Peyer's patch (tissue), 4 donors: ENCODE measurements at regions not wholly inside any gene's neighbourhood (a gene's known extent, or its start where the extent isn't known, plus 50 kb on each side); places are given as distances from the start of the nearest gene placed in this dataset.

Experiments
- DNase-seq, 3 donors: peaks; one replicate each; pipeline ENCODE4 v3.0.0-alpha.2; 2017 to 2019
- H3K27ac ChIP-seq, 4 donors: fragments of 200-600 bp; sonication (generic); one replicate each; pipeline ENCODE4 v1.5.1; 2016 to 2019
- H3K27me3 ChIP-seq, 2 donors: fragments of 200-600 bp; sonication (generic); one replicate each; pipeline ENCODE4 v1.5.1; 2019
- H3K36me3 ChIP-seq, 3 donors: fragments of 200-600 bp; sonication (generic); one replicate each; pipeline ENCODE4 v1.5.1; 2016 to 2019
- H3K4me1 ChIP-seq, 4 donors: fragments of 200-600 bp; sonication (generic); one replicate each; pipeline ENCODE4 v1.5.1; 2016 to 2019
- H3K4me3 ChIP-seq, 4 donors: fragments of 200-600 bp; sonication (generic); 1 replicate in 3 of 4; 2 replicates in 1 of 4; pipeline ENCODE4 v1.5.1; 2016 to 2019; ENCODE audit warnings: mild to moderate bottlenecking in 1 of 4
- H3K9me3 ChIP-seq, 4 donors: fragments of 200-600 bp; sonication (generic); one replicate each; pipeline ENCODE4 v1.5.1; 2016 to 2019; ENCODE audit warnings: mild to moderate bottlenecking in 1 of 4
- POLR2A ChIP-seq, 2 donors: fragments of 450-650 bp; IDR thresholded peaks; one replicate each; pipeline ENCODE4 v1.5.1; 2017; ENCODE audit warnings: antibody characterized with exemption in 2 of 2, mild to moderate bottlenecking in 2 of 2, moderate library complexity in 2 of 2
- TF ChIP-seq, protein P1 (sequence below), 6 experiments: fragments of 450-650 bp in 4 of 6; fragments of 200-600 bp in 2 of 6; sonication (generic) in 1 of 6; IDR thresholded peaks; one replicate each; pipeline ENCODE4 v1.5.1; 2017 to 2019; ENCODE audit warnings: antibody characterized with exemption in 6 of 6, mild to moderate bottlenecking in 3 of 6, moderate library complexity in 1 of 6

DNA sequence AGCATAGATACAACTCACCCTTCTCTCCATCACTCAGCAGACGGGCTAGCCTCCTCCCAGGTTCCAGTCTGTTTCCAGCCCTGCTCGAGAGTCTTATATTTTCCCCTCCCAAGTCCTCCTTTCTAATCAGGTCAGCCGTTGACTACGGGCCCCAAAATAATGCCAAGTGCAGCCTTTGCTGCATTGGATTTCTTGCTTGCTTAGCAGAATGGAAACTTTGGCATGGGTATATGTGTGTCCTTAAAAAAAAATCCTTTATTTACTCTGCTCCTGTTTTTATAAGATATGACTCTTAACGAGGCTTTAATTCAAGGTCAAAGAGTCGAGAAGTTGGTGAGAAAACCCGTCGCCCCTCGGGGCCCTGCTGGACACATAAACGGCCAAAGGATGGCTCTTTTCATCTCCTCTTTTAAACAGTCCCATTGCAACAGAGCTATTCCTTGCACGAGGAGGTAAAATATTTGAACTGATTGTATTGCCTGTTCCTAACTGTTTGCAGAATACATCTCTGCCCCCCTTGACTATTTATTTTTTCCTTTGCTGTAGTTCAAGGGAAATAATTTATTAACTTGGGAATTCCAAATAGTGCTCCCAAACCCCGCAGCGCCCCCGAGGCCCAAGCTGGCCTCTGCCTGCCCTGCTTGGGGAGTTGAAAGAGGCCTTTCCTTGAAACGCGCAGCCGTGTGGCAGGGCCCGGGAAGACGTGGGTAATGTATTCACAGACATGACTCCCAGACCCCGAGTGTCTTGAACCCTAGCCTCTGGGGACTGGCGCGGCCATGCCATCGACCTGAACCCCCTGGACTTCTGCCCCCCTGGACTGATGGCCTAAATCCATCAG is 156.5 kb upstream of the MYL2 start:
- DNase-seq: no peak
- TF ChIP-seq, protein P1, sequence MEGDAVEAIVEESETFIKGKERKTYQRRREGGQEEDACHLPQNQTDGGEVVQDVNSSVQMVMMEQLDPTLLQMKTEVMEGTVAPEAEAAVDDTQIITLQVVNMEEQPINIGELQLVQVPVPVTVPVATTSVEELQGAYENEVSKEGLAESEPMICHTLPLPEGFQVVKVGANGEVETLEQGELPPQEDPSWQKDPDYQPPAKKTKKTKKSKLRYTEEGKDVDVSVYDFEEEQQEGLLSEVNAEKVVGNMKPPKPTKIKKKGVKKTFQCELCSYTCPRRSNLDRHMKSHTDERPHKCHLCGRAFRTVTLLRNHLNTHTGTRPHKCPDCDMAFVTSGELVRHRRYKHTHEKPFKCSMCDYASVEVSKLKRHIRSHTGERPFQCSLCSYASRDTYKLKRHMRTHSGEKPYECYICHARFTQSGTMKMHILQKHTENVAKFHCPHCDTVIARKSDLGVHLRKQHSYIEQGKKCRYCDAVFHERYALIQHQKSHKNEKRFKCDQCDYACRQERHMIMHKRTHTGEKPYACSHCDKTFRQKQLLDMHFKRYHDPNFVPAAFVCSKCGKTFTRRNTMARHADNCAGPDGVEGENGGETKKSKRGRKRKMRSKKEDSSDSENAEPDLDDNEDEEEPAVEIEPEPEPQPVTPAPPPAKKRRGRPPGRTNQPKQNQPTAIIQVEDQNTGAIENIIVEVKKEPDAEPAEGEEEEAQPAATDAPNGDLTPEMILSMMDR (IDR thresholded peaks at IDR 0.05): no peak
- no peak for TF ChIP-seq POLR2A (IDR thresholded peaks at IDR 0.05)

DNA sequence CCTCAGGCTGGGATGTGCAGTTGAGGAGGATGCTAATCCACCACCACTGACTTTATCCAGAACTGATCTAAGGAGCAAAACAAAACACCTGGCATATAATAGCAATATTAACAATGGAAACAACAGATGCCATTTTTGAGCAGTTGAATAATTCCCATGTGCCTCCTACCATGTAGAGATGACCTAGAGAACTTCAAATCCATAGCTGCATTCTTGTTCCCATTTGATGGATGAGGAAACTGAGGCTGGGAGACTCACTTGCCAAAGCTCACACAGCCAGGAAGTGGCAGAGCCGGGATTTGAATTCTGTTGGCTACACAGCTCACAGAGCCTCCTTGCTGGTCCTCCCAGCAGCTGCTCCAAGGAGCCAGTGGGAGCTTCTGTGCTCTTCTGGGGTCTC is 155.8 kb upstream of the MYL2 start:
- no peak overlapping the region for H3K27ac ChIP-seq
- TF ChIP-seq POLR2A (IDR thresholded peaks at IDR 0.05): no peak
- TF ChIP-seq, protein P1 (IDR thresholded peaks at IDR 0.05): no peak
- H3K36me3 ChIP-seq: no peaks in the 10 kb centered on the region

More for the DNA sequence above, 156.5 kb upstream of the MYL2 start:
- no peaks in the 10 kb centered on the region for H3K9me3 ChIP-seq
- no peak overlapping the region for H3K4me3 ChIP-seq
- H3K36me3 ChIP-seq: no peaks in the 10 kb centered on the region
- H3K27ac ChIP-seq: no peak overlapping the region
- no peaks in the 10 kb centered on the region for H3K27me3 ChIP-seq
- H3K4me1 ChIP-seq: no peaks in the 10 kb centered on the region

DNA sequence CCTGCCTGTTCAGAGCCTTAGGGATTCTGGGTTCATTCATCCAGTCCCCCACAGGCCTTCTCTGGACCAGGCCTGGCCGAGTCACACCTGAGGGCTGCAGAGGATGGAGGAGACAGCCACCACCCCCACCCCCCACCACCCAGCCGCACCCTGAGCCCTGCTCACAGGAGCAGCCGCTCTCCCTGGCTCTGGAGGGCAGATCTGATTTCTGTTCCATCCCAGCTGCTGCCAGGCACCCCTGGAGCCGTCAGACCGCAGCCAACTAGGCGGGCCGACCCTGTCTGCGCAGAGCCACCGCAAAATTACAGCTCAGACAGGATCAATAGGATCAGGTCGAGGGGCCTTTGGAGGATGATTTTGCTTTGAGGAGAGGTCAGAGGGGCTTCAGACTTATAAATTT is 154.6 kb upstream of the MYL2 start:
- no peaks in the 10 kb centered on the region for H3K27me3 ChIP-seq
- TF ChIP-seq POLR2A (IDR thresholded peaks at IDR 0.05): no peak
- TF ChIP-seq, protein P1 (IDR thresholded peaks at IDR 0.05): no peak
- no peak for DNase-seq
- H3K27ac ChIP-seq: no peak overlapping the region
- no peaks in the 10 kb centered on the region for H3K9me3 ChIP-seq
- H3K4me3 ChIP-seq: no peak overlapping the region
- no peaks in the 10 kb centered on the region for H3K4me1 ChIP-seq
- no peaks in the 10 kb centered on the region for H3K36me3 ChIP-seq

More for the DNA sequence above, 155.8 kb upstream of the MYL2 start:
- no peaks in the 10 kb centered on the region for H3K4me1 ChIP-seq
- H3K4me3 ChIP-seq: no peak overlapping the region
- no peak for DNase-seq
- H3K27me3 ChIP-seq: no peaks in the 10 kb centered on the region
- H3K9me3 ChIP-seq: no peaks in the 10 kb centered on the region

DNA sequence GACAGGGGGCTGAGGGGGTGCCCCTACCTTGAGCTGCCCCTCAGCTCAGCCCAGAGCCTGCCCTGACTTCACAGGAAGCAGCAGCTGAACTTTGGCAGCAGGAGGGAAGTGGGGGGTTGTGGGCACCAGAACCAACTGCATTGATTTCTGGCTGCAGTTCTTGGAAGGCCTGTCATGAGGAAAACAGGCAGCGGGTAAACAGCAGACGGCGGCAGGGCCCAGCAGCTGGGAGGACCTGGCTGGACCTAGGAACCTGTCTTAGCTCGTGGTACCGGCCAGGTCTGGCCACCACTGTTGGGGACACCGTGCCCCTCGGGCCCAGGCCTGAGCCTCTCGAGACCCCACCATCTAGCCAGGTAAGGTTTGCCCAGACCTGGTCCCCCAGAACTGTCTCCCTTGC is 154.2 kb upstream of the MYL2 start:
- DNase-seq: no peak
- no peaks in the 10 kb centered on the region for H3K27me3 ChIP-seq
- H3K4me3 ChIP-seq: no peak overlapping the region
- no peaks in the 10 kb centered on the region for H3K36me3 ChIP-seq
- H3K9me3 ChIP-seq: no peaks in the 10 kb centered on the region
- TF ChIP-seq POLR2A (IDR thresholded peaks at IDR 0.05): no peak
- TF ChIP-seq, protein P1 (IDR thresholded peaks at IDR 0.05): no peak
- H3K27ac ChIP-seq: no peak overlapping the region
- no peaks in the 10 kb centered on the region for H3K4me1 ChIP-seq

DNA sequence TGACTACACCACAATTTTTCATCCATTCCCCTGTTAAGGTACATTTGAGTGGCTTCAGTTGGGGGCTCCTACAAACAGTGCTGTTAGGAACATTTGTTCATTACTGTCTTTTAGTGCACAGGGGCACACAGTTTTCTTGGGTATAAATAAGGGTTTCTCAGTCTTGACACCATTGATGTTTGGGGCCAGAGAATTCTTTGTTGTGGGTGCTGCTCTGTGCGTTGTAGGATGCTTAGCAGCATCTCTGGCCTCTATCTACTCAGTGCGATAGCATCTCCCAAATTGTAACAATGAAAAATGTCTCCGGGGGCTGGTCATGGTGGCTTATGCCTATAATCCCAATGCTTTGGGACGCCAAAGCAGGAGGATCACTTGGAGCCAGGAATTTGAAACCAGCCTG is 153.0 kb upstream of the MYL2 start:
- DNase-seq: no peak
- Histone ChIP-seq H3K27ac (no peak overlapping the region), H3K27me3 (no peaks in the 10 kb centered on the region), H3K4me3 (no peak overlapping the region), H3K36me3 (no peaks in the 10 kb centered on the region), H3K9me3 (no peaks in the 10 kb centered on the region), H3K4me1 (no peaks in the 10 kb centered on the region)
- no peak for TF ChIP-seq POLR2A (IDR thresholded peaks at IDR 0.05)
- TF ChIP-seq, protein P1 (IDR thresholded peaks at IDR 0.05): no peak
